Endothelial cell of umbilical vein (primary cell): ENCODE measurements at regions not wholly inside any gene's neighbourhood (a gene's known extent, or its start where the extent isn't known, plus 50 kb on each side); places are given as distances from the start of the nearest gene placed in this dataset.

Experiments
- BruUV-seq: library from RNA; stranded (reverse); fragments of 400-500 nt; replicated peaks from 2 replicates; lab custom pipeline; 2021; lab: Mats Ljungman, UMichigan
- CTCF ChIA-PET: fragments of 300-600, 350-600 bp; sonication (Branson Sonifier 250); formaldehyde crosslinking; loops from one replicate; lab custom pipeline; 2021; ENCODE audit warnings: antibody characterized with exemption, inconsistent platforms; lab: Charles Lee
- POLR2A ChIA-PET: fragments of 300-600, 350-600 bp; sonication (Branson Sonifier 250); formaldehyde crosslinking; loops from one replicate; lab custom pipeline; 2021; ENCODE audit warnings: antibody characterized with exemption, inconsistent platforms; lab: Charles Lee
- DNase-seq: peaks from one replicate; pipeline ENCODE4 v3.0.0-alpha.2; 2011; ENCODE audit warnings: low read depth, low spot score
- FAIRE-seq: peaks from 2 replicates; lab custom pipeline; 2011; peaks lifted over from hg19 to GRCh38; lab: Jason Lieb, UNC
- H2AFZ ChIP-seq: 2 replicates; pipeline ENCODE4 v1.6.0; 2012; ENCODE audit warnings: low read depth, low read length, control low read depth, inconsistent platforms
- H3K27ac ChIP-seq: 2 replicates; pipeline ENCODE4 v1.5.1; 2011; ENCODE audit warnings: low read depth, mild to moderate bottlenecking, control low read depth, low read length, moderate library complexity; ENCODE audit not compliant: insufficient read depth
- H3K27me3 ChIP-seq, 2 experiments: 2 replicates each; pipeline versions ENCODE4 v1.6.0 to v1.6.1; 2011; ENCODE audit warnings: low read length in 2 of 2, mixed read lengths in 1 of 2; ENCODE audit not compliant: control insufficient read depth in 2 of 2, insufficient read depth in 2 of 2
- H3K36me3 ChIP-seq, 2 experiments: 2 replicates in 1 of 2; 3 replicates in 1 of 2; pipeline ENCODE4 v1.5.1; 2011; ENCODE audit warnings: low read length in 2 of 2, mild to moderate bottlenecking in 1 of 2, moderate library complexity in 1 of 2; ENCODE audit not compliant: control insufficient read depth in 2 of 2, insufficient read depth in 2 of 2; ENCODE audit errors: extremely low read depth in 1 of 2
- H3K4me1 ChIP-seq: 3 replicates; pipeline ENCODE4 v1.5.1; 2011; ENCODE audit warnings: mild to moderate bottlenecking, low read length; ENCODE audit not compliant: control insufficient read depth, insufficient read depth; ENCODE audit errors: extremely low read depth
- H3K4me2 ChIP-seq: 2 replicates; pipeline ENCODE4 v1.6.1; 2011; ENCODE audit warnings: low read length, control low read depth, mixed read lengths; ENCODE audit not compliant: insufficient read depth
- H3K4me3 ChIP-seq, 3 experiments: fragments of 200-600 bp in 1 of 3; sonication (generic), shearing (Covaris generic) in 1 of 3; replicated peaks in 1 of 3; 2 replicates each; pipeline ENCODE4 v1.5.1; 2011 to 2016; ENCODE audit warnings: control low read depth in 3 of 3, low read length in 3 of 3, mild to moderate bottlenecking in 2 of 3, inconsistent platforms in 1 of 3, low read depth in 1 of 3, moderate library complexity in 1 of 3; ENCODE audit not compliant: insufficient read depth in 1 of 3
- H3K79me2 ChIP-seq: 2 replicates; pipeline ENCODE4 v1.6.0; 2012; ENCODE audit warnings: low read length, inconsistent platforms; ENCODE audit not compliant: control insufficient read depth, insufficient read depth
- H3K9ac ChIP-seq: replicated peaks from 2 replicates; pipeline ENCODE3; 2011; ENCODE audit warnings: low read length, control low read depth; ENCODE audit not compliant: insufficient read depth; ENCODE audit errors: extremely low read depth
- H3K9me1 ChIP-seq: replicated peaks from 3 replicates; pipeline ENCODE4 v1.6.0; 2011; ENCODE audit warnings: mild to moderate bottlenecking, low read length; ENCODE audit not compliant: control insufficient read depth, insufficient read depth; ENCODE audit errors: extremely low read depth
- H3K9me3 ChIP-seq: replicated peaks from 2 replicates; pipeline ENCODE4 v1.5.1; 2012; ENCODE audit warnings: low read length, inconsistent platforms; ENCODE audit not compliant: control insufficient read depth, insufficient read depth
- H4K20me1 ChIP-seq: replicated peaks from 2 replicates; pipeline ENCODE3; 2011; ENCODE audit warnings: mild to moderate bottlenecking, low read length; ENCODE audit not compliant: control insufficient read depth, insufficient read depth; ENCODE audit errors: extremely low read depth
- CTCF ChIP-seq, 2 donors: IDR thresholded peaks; 1 replicate in 1 of 2; 2 replicates in 1 of 2; pipeline ENCODE4 v1.5.1; 2011; ENCODE audit warnings: low read length in 2 of 2, mild to moderate bottlenecking in 2 of 2, moderate library complexity in 2 of 2, control low read depth in 1 of 2, inconsistent platforms in 1 of 2, low read depth in 1 of 2; ENCODE audit not compliant: insufficient read depth in 1 of 2; ENCODE audit errors: extremely low read depth in 1 of 2
- EZH2 ChIP-seq: IDR thresholded peaks from 2 replicates; pipeline ENCODE4 v1.6.1; 2012; ENCODE audit warnings: borderline replicate concordance, low read depth, mild to moderate bottlenecking, moderate library complexity, low read length, inconsistent platforms; ENCODE audit not compliant: severe bottlenecking
- FOS ChIP-seq: IDR thresholded peaks from 2 replicates; pipeline ENCODE4 v1.6.1; 2011; ENCODE audit warnings: mild to moderate bottlenecking, low read length, moderate library complexity, borderline replicate concordance; ENCODE audit not compliant: insufficient read depth
- GATA2 ChIP-seq: IDR thresholded peaks from 2 replicates; pipeline ENCODE4 v1.7.0; 2011; ENCODE audit warnings: low read depth, mild to moderate bottlenecking, moderate library complexity, mixed read lengths, low read length; ENCODE audit not compliant: insufficient read length, insufficient read depth
- JUN ChIP-seq: IDR thresholded peaks from 2 replicates; pipeline ENCODE4 v1.6.1; 2011; ENCODE audit warnings: borderline replicate concordance, low read depth; ENCODE audit not compliant: insufficient read length, insufficient read depth
- MAX ChIP-seq: IDR thresholded peaks from 2 replicates; pipeline ENCODE4 v1.6.1; 2011; ENCODE audit not compliant: insufficient read depth, insufficient read length
- MYC ChIP-seq: IDR thresholded peaks from one replicate; pipeline ENCODE4 v1.6.1; 2011; ENCODE audit warnings: mild to moderate bottlenecking, low read depth, low read length
- POLR2A ChIP-seq: IDR thresholded peaks from 2 replicates; pipeline ENCODE4 v1.6.1; 2012; ENCODE audit warnings: low read depth, mild to moderate bottlenecking, control low read depth, low read length
- POLR2AphosphoS5 ChIP-seq: IDR thresholded peaks from 2 replicates; pipeline ENCODE4 v1.6.1; 2012; ENCODE audit warnings: low read depth, mild to moderate bottlenecking, control low read depth, low read length, moderate library complexity; ENCODE audit not compliant: insufficient read depth
- dilution Hi-C: fragments of 300-500 bp; cut with MboI; formaldehyde crosslinking; loops from one replicate; pipeline ENCODE4 v1.15.0; 2019; ENCODE audit warnings: low sequenced_read_pairs; ENCODE audit not compliant: extremely low pct_ligation_motif_present
- intact Hi-C: fragments of 100-400 bp; cut with micrococcal nuclease; formaldehyde crosslinking; loops from one replicate; pipeline ENCODE4 v1.10.0; 2022

GRCh38 chr15:47304656-47305055 lies 412.6 kb upstream of the SEMA6D start:
- TF ChIP-seq POLR2AphosphoS5: no peak
- no peak for TF ChIP-seq FOS
- no peak for TF ChIP-seq MAX
- TF ChIP-seq JUN: no peak
- TF ChIP-seq MYC: no peak
- TF ChIP-seq GATA2: no peak
- TF ChIP-seq EZH2: no peak
- no peak for TF ChIP-seq CTCF (IDR thresholded peaks at IDR 0.05; ENCODE audit: extremely low read depth in 1 of 2, insufficient read depth in 1 of 2, low read depth in 1 of 2, low read length in 2 of 2)
- no peak for TF ChIP-seq POLR2A
- no peaks in the 10 kb centered on the region for H3K79me2 ChIP-seq
- no peaks in the 10 kb centered on the region for H3K27me3 ChIP-seq
- dilution Hi-C loops (no loop called here), intact Hi-C loops (no loop called here)
- H3K36me3 ChIP-seq: no peaks in the 10 kb centered on the region
- no peak overlapping the region for H3K9ac ChIP-seq
- no peak overlapping the region for H3K27ac ChIP-seq
- BruUV-seq: no TSS peak
- H3K4me2 ChIP-seq: no peak overlapping the region
- no peaks in the 10 kb centered on the region for H3K4me1 ChIP-seq
- no peak overlapping the region for H3K4me3 ChIP-seq
- ChIA-PET POLR2A (no interaction called here), CTCF (no interaction called here)
- no peak for FAIRE-seq
- no peak for DNase-seq
- H2AFZ ChIP-seq: no peak overlapping the region
- no peaks in the 10 kb centered on the region for H3K9me3 ChIP-seq
- no peaks in the 10 kb centered on the region for H4K20me1 ChIP-seq
- H3K9me1 ChIP-seq: no peaks in the 10 kb centered on the region
